GM15510 (cell line): ENCODE measurements at regions not wholly inside any gene's neighbourhood (a gene's known extent, or its start where the extent isn't known, plus 50 kb on each side); places are given as distances from the start of the nearest gene placed in this dataset.

Experiments
- POLR2A ChIP-seq: IDR thresholded peaks from 3 replicates; pipeline ENCODE4 v1.6.1; 2011; ENCODE audit warnings: borderline replicate concordance; ENCODE audit not compliant: insufficient read length; ENCODE audit errors: extremely low read depth

DNA sequence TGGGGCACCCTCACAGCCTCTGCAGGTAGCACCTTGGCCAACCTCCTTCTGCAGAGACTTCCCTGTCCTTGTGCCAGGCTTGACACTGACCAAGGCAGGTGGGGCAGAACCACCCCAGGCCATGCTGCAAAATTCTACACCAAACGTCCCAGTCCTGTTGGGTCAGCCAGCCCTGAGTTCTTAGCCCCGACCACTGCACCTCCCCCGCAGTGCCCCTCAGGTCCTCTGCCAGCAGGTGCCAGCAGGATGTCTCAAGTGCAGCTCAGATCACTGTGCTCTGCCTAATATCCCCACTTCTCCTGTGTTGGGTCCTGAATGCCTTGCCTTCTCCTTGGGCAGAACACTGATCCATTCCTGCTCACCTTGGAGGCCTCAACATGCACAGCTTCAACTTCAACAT, 999.7 kb downstream of the TBC1D22A start:
- no peak for TF ChIP-seq POLR2A

DNA sequence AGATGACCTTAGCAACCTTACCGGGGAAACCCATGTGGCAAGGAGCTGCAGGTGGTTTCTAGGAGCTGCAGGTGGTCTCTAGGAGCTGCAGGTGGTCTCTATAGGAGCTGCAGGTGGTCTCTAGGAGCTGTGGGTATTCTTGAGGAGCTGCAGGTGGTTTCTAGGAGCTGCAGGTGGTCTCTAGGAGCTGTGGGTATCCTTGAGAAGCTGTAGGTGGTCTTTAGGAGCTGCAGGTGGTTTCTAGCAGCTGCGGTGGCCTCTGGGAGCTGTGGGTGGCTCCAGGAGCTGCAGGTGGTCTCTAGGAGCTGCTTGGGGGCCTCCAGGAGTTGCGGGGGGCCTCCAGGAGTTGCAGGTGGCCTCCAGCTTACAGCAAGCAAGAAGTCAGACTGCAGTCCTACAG, 997.5 kb downstream of the TBC1D22A start:
- TF ChIP-seq POLR2A, result no peak

DNA sequence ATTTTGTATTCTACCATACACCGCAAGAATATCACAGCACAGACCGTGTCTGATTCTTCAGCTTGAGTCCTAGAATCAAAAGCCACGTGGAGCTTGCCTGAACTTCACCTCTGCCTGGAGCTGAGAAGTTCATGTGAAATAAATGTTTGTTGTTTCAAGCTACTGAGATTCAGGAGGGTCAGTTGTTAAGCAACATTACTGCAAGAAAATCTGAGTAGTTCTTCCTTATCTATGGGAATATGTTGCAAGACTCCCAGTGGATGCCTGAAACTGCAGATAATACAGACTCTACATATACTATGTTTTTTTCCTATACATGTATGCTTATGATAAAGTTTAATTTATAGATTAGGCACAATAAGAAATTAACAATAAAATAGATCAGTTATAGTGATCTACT, 995.3 kb downstream of the TBC1D22A start:
- no peak for TF ChIP-seq POLR2A

DNA sequence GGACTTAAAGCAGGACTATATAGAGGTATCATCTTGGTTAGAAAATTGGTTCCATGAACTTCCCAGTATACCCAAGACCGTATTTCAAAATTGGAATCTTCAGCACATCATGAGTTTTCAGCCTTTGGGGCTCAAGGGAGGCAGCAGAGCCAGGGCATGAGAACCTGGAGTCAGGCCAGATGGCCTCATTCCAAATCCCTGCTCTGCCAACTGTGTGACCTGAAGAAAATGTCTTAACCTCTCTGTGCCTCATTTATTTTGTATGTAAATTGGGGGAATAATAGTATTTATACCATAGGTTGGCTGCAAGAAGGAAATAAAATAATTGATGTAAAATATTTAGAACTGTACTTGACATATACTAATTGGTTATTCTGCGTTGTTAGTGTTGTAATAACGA, 987.6 kb downstream of the TBC1D22A start:
- no peak for TF ChIP-seq POLR2A

DNA sequence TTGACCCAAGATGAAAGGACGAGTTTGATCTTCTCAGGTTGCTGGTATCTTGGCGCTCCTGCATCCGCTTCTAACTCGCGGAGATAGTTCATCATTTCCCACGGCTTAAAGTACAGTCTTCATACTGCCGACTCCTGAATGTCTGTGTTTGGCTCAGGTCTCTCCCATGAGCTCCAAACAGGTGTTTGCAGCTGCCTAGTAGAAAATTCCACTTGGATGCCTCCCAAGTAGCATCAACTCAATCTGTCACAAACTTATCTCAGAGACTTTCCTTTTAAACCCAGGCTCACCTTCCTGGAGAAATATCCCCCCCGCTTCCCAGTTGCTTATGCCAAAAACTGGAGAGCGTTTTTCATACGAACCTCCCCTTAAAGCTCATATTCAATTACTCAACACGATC, 986.5 kb downstream of the TBC1D22A start:
- TF ChIP-seq POLR2A, result no peak

DNA sequence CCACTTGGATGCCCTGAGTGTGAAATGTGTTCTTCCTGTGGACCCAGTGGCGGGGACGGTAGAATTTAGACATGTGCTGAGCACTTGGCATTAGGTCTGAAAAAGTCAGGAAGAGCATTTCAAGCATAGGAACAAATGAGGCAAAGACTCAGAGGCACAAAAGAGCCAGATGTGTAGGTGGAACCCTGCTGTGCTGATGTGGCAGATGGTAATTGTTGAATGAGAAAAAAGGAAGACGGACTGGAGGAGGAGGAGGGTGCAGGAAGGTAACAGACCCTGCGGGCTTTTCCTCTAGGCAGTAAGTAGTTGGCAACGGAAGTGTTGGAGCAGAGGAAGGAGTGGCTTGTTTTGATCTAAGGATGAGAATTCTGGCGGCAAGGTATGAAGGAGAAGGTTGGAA, 985.8 kb downstream of the TBC1D22A start:
- no peak for TF ChIP-seq POLR2A

DNA sequence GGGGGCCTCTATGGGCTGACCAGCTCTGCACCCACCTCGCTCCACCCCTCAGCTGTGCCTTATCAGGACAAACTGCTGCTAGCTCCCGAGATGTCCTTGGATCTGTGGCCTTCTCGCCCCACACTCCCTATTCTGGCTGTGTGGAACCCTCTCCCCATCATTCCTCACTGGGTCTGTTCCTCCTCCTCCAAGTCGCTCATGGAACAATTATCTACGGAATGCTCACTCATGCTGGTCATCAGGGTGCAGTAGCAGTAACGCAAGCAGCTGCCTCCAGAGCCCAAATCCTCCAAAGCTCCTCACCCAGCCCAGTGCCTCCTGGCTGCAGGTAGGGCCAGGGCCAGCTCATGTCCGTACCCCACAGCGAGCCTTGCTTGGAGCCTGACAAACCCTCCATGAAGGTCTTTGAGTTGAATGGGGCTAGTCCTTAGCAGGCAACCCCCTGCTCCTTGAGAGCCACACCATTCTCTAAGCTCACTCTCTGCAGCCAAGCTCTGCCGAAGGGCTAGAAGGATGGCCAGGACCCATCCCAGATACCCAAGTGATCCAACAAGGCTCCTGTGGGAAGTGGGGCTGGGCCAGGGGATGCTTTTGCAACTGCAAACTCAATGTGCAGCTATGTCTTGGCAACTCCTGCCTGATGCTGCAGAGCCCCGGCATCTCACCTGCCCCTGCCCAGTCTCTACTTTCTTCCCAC, 977.8 kb downstream of the TBC1D22A start:
- no peak for TF ChIP-seq POLR2A

DNA sequence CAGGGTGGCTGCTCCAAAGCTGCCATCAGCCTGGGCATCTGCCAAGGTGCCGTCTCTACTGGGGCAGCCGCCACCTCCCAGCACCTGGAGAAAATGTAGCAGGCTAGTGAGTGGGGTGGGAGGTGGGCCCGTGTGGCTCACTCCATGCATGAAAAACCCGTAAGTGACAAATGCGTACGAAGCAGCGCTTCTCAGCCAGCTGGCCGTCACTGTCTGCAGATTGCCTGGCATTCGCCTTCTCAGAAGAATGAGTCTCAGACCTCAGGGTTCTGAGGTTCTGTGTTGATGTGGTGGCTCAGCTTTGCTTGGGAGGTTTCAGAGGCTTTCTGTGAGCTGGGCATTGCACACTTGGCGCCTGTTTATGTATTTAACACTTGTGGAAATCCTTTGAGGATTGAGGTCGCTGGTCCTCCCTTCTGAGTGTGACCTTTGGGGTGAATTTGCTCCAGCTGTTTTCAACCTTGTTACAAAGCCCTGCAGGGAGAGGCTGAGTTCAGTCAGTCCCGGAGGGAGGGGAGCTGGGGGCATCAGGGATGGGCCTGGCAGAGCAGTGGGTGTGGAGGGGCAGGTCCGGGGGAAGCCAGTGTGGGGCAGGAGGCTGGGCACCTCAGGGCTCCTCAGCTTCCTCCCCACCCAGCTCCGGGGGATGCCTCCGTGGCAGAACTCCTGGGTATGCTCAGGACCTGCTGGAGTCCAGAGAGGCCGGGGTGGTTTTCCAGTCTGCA, 977.0 kb downstream of the TBC1D22A start:
- no peak for TF ChIP-seq POLR2A

DNA sequence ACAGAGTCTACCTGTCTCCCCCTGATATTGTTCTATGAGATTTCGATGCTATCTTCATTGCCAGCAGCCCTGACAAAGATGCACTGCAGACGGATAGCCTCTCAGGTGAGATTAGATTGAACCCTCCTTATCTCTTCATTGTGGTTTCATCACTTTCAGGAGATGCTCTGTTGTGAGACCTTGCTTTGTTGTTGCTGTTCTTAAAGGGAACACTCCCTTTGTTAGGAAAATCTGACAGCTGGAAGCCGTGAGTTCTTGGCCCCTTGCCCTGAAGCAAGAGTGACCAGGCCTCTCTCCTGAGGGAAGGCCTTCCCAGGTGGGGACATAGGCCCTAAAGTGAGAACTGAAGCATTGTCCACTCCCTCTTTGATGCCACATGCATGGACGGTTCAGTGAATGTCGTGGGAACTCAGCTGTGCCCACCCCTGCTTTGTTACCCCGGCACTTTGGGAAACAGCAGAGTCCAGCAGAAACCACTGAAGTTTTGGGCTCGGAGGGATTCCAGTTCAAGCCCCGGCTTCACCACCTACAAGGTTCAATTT, 976.1 kb downstream of the TBC1D22A start:
- TF ChIP-seq POLR2A, result no peak

DNA sequence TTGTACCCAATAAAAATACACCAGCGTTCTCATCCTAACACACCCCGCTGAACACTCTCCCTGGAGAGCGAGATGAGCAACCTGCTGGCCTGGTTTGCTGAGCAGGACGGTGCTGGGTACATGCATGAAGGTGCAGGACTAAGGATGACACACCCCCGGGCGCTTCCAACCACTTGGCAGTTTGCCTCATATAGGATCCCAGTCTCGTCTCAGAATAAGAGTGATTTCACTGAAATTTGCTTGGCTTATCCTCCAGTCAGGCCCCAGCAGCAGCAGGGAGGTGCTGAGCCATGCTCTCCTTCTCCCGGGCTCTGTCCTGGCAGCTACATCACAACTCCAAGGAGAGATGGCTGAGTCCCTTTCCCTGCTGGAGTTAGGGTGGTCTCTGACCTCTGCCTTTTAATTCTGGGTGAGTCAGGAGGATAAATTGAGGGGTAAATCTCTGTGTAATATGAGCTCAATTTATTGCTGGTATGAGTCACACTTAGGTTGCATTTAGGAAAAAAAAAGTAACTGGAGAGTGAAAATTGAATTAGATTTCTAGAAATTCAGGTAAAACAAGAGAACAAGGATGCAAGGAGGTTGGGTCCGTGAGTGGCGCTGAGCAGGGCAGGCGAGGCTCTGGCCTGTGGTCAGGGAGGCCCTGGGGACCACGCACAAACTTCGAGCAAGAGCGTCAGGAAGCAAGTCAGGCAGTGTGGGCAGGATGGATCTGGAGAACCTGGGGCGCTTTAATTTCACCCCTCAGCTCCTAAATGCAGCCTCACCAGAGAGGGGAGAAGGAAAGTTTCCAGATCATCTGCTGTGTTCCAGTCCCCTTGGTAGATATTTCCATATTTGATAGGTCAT, 974.0 kb downstream of the TBC1D22A start:
- no peak for TF ChIP-seq POLR2A

DNA sequence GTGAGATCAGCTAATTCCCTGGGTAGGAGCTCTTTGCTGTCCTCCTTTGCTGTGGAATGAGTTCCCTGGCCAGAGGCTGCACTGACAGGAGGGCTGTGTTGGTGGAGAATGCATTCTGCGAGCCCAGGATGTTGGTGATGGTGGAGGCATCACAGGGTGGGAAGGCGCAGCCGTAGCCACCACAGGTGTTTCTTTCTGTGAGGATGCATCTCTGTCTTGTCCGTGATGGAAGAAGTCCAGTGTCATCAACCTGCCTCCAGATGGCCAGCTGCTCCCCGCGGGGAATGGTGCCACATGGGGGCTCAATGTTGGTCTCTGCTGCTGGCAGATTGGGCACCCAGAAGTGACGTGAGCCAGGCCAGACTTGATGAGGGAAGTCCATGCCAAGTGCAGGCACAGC, 972.1 kb downstream of the TBC1D22A start:
- no peak for TF ChIP-seq POLR2A

DNA sequence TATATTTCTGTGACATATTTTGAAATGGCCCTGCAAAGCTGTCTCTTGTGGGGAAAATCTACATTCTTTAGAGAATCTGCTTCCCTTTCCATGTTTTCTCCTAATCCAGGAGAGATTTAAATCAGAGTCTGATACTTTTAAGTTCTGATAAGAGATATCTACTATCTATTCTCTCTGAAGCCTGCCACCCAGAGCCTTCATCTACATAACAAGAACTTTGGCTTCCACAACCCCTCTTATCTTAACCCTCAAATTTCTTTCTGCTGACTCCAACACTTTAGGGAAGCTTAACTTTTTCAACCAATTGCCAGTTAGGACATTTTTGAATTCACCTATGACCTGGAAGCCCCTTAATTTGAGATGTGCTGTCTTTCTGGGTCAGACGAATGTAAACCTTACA, 965.2 kb downstream of the TBC1D22A start:
- no peak for TF ChIP-seq POLR2A

DNA sequence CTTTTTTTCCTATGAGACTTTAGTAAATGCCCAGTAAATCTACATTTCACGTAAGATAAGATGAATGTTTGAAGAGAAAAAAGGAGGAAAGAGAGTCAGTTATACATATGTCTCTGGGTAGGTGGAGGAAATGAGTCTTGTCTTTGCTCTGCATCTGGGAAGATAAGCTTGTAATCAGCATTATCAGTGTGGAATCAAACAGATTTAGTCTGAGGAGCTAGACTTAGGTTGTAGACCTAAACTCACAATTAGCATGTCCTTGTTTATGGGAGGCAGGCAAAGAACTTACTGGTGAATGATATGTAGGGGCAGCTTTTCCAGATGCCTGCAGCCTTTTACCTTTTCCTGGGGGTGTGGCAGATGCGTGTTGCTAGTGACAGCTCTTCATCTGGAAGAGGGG, 962.3 kb downstream of the TBC1D22A start:
- no peak for TF ChIP-seq POLR2A

DNA sequence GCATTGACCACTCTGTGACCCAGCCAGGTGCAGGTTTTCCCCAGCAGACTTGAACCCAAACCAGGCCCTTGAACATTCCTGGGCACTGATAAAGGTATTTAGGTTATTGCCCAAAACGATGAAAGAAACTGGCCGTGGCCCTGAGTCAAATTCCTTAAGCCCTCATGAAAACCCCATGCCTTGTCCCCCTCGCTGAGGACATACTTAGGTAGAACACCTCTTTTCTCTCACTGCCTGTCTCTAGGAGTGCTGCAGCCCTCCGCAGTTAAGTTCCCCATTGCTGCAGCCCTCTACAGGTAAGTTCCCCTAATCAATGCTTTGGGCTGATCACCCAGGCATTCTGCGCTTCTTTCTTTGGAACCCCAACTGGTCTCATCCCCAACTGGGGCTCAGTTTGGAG, 961.6 kb downstream of the TBC1D22A start:
- no peak for TF ChIP-seq POLR2A

DNA sequence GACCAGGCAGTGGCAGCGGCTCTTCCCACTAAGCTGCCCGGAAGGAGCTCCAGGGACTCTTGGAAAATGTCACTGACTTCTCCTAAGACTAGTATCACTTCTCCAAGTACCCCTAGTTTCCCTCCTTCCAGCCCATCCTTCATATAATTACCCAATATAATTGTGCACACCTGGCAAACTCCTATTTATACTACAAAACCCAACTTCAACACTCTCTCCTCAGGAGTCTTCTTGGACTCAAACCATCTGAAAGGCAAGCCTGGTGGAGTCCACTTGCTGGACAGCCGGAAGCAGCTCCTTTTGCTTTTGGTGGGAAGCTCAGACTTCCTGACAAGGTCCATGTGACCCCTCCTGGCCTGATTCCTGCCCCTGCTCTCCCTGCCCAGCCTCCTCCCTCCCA, 955.9 kb downstream of the TBC1D22A start:
- no peak for TF ChIP-seq POLR2A
